Endothelial cell (in vitro differentiated cells): ENCODE measurements at regions not wholly inside any gene's neighbourhood (a gene's known extent, or its start where the extent isn't known, plus 50 kb on each side); places are given as distances from the start of the nearest gene placed in this dataset.

Experiments used
- DNase-seq: peaks from one replicate; pipeline ENCODE4 v3.0.0; 2021; ENCODE audit warnings: low spot score
- H3K27ac Mint-ChIP-seq: one replicate; pipeline ENCODE4 v1.8.0; 2021; ENCODE audit warnings: mixed read lengths, inconsistent platforms; ENCODE audit not compliant: unreplicated experiment
- H3K27me3 Mint-ChIP-seq: one replicate; pipeline ENCODE4 v1.8.0; 2021; ENCODE audit warnings: mild to moderate bottlenecking, moderate library complexity, mixed read lengths, inconsistent platforms; ENCODE audit not compliant: unreplicated experiment
- H3K36me3 Mint-ChIP-seq: one replicate; pipeline ENCODE4 v1.8.0; 2021; ENCODE audit warnings: mild to moderate bottlenecking, low read depth, mixed read lengths, inconsistent platforms; ENCODE audit not compliant: unreplicated experiment
- H3K4me1 Mint-ChIP-seq: one replicate; pipeline ENCODE4 v1.8.0; 2021; ENCODE audit warnings: mild to moderate bottlenecking, mixed read lengths, inconsistent platforms; ENCODE audit not compliant: unreplicated experiment
- H3K4me3 Mint-ChIP-seq: one replicate; pipeline ENCODE4 v1.8.0; 2021; ENCODE audit warnings: mild to moderate bottlenecking, mixed read lengths, inconsistent platforms; ENCODE audit not compliant: unreplicated experiment
- H3K9me3 Mint-ChIP-seq: one replicate; pipeline ENCODE4 v1.8.0; 2021; ENCODE audit warnings: mixed read lengths, inconsistent platforms; ENCODE audit not compliant: unreplicated experiment
- TF ChIP-seq, protein P1 (sequence below): fragments of 200-600 bp; sonication (generic); IDR thresholded peaks from one replicate; pipeline ENCODE4 v1.5.0; 2021; ENCODE audit warnings: antibody characterized with exemption; ENCODE audit not compliant: unreplicated experiment

DNA sequence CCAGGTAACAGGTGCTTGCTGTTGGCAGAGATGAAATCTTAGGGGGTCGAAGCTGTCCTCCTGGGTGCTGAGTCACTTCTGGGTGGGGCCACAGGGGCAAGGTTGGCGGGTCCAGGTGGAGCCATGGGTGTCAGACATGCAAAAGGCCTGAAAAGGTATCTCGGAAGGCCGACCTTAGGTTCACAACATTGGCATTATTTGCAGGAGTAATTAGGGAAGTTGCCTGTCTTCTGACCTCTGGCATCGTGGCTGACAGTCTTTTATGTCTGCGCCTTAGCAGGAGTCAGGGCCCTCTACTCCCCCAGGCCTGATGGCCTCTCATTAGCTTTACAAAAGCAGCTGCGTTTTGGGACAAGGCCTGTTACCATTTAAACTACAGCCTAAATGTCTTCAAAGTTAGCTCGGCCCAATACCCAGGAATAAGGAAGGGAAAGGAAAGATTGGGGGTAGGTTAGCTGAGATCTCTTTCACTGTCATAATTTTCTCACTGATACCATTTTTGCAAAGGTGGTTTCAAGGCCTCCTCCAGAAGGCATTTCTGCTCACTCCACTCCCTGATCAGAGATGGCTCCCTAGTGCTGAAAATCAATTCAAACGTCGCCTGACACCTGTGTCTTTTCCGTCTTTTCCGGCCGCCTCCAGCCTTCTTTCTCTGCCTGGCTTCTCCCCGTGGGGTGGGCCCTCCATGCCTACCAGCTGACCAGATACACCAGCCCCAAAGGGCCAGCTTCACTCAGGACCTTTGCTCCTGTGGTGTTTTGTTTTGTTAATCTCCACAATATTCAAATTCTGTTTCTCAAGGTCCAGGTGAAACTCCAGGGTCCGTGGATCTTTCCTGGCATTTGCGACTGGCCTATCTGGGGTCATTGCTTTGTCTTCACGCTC, 90.8 kb downstream of the RHOB start:
- DNase-seq = no peak
- Mint-ChIP-seq H3K27ac (no peak overlapping the region), H3K27me3 (peaks cover 9% of the 10 kb centered on the region), H3K4me1 (peaks cover 6% of the 10 kb centered on the region), H3K9me3 (no peaks in the 10 kb centered on the region), H3K36me3 (peaks cover 3% of the 10 kb centered on the region), H3K4me3 (no peak overlapping the region)
- TF ChIP-seq, protein P1, sequence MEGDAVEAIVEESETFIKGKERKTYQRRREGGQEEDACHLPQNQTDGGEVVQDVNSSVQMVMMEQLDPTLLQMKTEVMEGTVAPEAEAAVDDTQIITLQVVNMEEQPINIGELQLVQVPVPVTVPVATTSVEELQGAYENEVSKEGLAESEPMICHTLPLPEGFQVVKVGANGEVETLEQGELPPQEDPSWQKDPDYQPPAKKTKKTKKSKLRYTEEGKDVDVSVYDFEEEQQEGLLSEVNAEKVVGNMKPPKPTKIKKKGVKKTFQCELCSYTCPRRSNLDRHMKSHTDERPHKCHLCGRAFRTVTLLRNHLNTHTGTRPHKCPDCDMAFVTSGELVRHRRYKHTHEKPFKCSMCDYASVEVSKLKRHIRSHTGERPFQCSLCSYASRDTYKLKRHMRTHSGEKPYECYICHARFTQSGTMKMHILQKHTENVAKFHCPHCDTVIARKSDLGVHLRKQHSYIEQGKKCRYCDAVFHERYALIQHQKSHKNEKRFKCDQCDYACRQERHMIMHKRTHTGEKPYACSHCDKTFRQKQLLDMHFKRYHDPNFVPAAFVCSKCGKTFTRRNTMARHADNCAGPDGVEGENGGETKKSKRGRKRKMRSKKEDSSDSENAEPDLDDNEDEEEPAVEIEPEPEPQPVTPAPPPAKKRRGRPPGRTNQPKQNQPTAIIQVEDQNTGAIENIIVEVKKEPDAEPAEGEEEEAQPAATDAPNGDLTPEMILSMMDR = no peak

DNA sequence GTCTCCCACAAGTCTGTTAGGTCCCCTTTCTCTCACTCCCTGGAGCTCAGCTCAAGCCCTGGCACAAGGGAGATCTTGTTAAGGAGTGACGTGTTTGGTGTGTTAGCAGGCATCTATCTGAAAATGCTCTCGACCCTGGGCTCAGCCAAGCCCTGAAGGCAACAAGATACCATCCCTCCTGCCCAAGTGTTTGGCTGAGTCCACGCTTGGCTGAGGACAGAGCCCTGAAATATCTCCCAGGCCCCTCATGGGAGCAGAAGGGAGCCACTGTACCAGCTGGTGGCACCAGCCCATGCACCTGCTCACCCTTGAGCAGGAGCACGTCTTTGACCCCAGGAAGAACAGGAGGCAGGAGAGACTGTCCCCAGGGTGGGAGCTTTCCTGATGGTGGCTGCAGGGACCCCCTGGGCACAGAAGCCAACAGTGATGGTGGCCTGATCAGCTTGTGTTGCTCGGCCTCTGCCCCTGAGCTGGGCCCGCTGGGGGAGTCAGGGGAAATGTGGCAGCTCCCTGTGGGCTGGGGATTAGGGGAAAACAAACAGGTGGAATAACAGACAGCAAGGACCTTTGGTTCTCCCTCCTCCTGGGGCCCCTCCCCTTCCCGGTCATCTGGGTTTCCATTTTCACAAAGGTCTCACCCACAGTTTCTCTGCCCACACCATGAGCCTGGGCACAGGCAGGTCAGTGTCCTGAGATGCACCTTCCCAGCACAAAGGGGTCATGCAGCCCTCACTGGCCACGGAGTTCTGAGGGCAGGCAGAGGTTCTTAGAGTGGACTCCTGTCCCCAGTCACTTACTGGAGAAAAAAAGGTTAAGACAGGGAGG, 91.6 kb downstream of the RHOB start:
- DNase-seq = no peak
- no peaks in the 10 kb centered on the region for H3K9me3 Mint-ChIP-seq
- H3K27ac Mint-ChIP-seq = no peak overlapping the region
- no peak overlapping the region for H3K4me3 Mint-ChIP-seq
- H3K4me1 Mint-ChIP-seq = peaks cover 2% of the 10 kb centered on the region
- peaks cover 5% of the 10 kb centered on the region for H3K36me3 Mint-ChIP-seq
- H3K27me3 Mint-ChIP-seq = peaks cover 9% of the 10 kb centered on the region
- TF ChIP-seq, protein P1 = no peak

DNA sequence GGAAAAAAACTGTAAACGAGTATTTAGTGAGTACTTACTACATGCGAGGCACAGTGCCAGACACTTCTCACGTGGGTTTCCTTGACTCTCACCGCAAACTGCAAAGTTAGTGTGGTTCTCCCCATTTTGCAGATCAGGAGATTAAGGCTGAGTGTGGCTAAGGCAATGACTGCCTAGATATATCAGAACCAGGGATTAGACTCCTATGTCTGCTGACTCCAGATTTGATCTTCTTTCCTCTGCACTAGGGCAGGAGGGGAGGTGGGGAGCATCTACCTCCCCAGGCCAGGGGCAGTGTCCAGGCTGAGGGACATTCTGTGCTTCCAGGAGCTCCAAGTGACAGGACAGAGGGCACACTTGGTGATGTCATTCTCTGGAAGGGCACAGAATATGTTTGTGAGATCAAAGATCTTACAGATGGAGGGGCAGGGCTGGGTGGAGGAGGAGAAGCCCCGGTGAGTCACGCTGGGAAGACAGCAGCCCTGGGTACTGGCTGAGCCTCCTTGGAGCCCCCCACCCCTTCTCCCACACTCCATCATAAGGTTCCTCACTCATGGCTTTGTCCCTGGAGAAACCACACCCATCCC, 92.4 kb downstream of the RHOB start:
- no peak overlapping the region for H3K27ac Mint-ChIP-seq
- H3K4me1 Mint-ChIP-seq = peaks cover 2% of the 10 kb centered on the region
- H3K36me3 Mint-ChIP-seq = peaks cover 5% of the 10 kb centered on the region
- H3K4me3 Mint-ChIP-seq = no peak overlapping the region
- H3K27me3 Mint-ChIP-seq = peaks cover 7% of the 10 kb centered on the region
- TF ChIP-seq, protein P1 = no peak
- no peaks in the 10 kb centered on the region for H3K9me3 Mint-ChIP-seq
- no peak for DNase-seq

DNA sequence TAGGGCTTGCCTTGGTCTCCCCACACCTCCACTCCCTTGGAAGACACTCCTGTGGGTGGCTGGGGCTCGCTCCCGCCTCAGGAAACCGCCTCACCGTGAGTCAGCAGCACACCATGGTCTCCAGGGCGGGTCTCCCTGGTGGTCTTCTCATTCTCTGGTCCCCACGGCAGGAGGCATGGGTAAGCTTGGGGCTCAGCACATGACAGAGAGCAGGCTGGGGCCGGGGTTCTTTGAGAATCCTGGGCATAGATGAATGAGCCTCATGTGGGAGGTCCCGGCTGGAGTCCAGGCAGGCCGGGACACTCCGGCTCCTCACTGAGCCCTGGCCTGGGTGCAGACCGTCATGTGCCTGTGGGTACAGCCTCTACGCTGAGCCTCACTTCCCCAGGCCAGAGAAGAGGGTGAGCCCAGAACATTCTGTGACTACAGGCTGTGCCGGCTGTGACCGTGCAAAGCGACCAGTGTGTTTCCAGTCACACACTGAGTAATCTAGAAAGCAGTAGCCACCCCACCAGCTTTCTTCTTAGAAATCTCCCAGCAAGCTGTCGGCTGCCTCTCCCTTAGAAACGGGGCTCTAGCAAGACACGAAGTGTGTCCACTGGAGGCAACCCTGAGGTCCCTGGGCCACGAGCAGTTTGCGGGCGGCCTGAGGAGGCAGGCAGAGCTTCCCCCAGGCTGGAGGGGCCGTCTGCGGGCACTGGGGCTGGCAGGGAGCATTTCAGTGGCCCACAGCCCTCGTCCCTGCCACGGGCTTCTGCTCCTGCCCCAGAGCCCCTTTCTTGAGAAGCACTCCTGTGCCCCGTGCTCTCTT, 93.1 kb downstream of the RHOB start:
- Mint-ChIP-seq H3K36me3 (peaks cover 5% of the 10 kb centered on the region), H3K4me3 (no peak overlapping the region), H3K4me1 (no peaks in the 10 kb centered on the region), H3K27ac (no peak overlapping the region), H3K27me3 (peaks cover 10% of the 10 kb centered on the region), H3K9me3 (no peaks in the 10 kb centered on the region)
- TF ChIP-seq, protein P1 = no peak
- DNase-seq = no peak
